ENCODE measurements at regions not wholly inside any gene's neighbourhood (a gene's known extent, or its start where the extent isn't known, plus 50 kb on each side); places are given as distances from the start of the nearest gene placed in this dataset.
"Not testable (repeated sequence)": the region's sequence is repeated elsewhere in the genome, so short reads cannot be mapped to it uniquely, and the experiment has no call there.

- no peaks in the 10 kb centered on the region for H3K4me1 ChIP-seq (ENCODE audit: control insufficient read depth, insufficient read depth, low read length)
Measured at GRCh38 chr13:44834404-44834803, 154.9 kb downstream of the NUFIP1 start.

GRCh38 chr13:44833626-44834025, 155.6 kb downstream of the NUFIP1 start:
- Histone ChIP-seq H3K4me1 (ENCODE audit: control insufficient read depth, insufficient read depth, low read length) (no peaks in the 10 kb centered on the region), H3K36me3 (ENCODE audit: control insufficient read depth, insufficient read depth, low read length) (no peaks in the 10 kb centered on the region), H3K9me3 (ENCODE audit: control insufficient read depth, insufficient read depth, low read length) (no peaks in the 10 kb centered on the region), H3K27me3 (ENCODE audit: control insufficient read depth, insufficient read depth, low read length) (no peaks in the 10 kb centered on the region), H3K27ac (ENCODE audit: low read depth, low read length) (no peak overlapping the region), H3K4me3 (ENCODE audit: low read depth, low read length) (no peak overlapping the region)
- WGBS (ENCODE audit: insufficient coverage) = 91% methylated on average over 6 of the region's 7 CpGs
- DNase-seq (ENCODE audit: low read depth in 4 of 6, low spot score in 6 of 6) = no peak

More at GRCh38 chr13:44834404-44834803, 154.9 kb downstream of the NUFIP1 start:
- no peak for DNase-seq (ENCODE audit: low read depth in 4 of 6, low spot score in 6 of 6)
- H3K4me3 ChIP-seq (ENCODE audit: low read depth, low read length) = no peak overlapping the region
- no peak overlapping the region for H3K27ac ChIP-seq (ENCODE audit: low read depth, low read length)
- H3K9me3 ChIP-seq (ENCODE audit: control insufficient read depth, insufficient read depth, low read length) = no peaks in the 10 kb centered on the region
- no peaks in the 10 kb centered on the region for H3K36me3 ChIP-seq (ENCODE audit: control insufficient read depth, insufficient read depth, low read length)
- WGBS (ENCODE audit: insufficient coverage) = 94% methylated on average over 2 of the region's 4 CpGs
- H3K27me3 ChIP-seq (ENCODE audit: control insufficient read depth, insufficient read depth, low read length) = no peaks in the 10 kb centered on the region

GRCh38 chr13:44833139-44833538, 156.1 kb downstream of the NUFIP1 start:
- WGBS (ENCODE audit: insufficient coverage) = 100% methylated on average over 2 of the region's 4 CpGs
- no peak for DNase-seq (ENCODE audit: low read depth in 4 of 6, low spot score in 6 of 6)

GRCh38 chr13:44826591-44827350, 162.5 kb downstream of the NUFIP1 start:
- 84% methylated on average over 4 of the region's 11 CpGs for WGBS (ENCODE audit: insufficient coverage)
- Histone ChIP-seq H3K4me3 (ENCODE audit: low read depth, low read length) (no peak overlapping the region), H3K27me3 (ENCODE audit: control insufficient read depth, insufficient read depth, low read length) (no peaks in the 10 kb centered on the region), H3K36me3 (ENCODE audit: control insufficient read depth, insufficient read depth, low read length) (no peaks in the 10 kb centered on the region), H3K4me1 (ENCODE audit: control insufficient read depth, insufficient read depth, low read length) (no peaks in the 10 kb centered on the region), H3K27ac (ENCODE audit: low read depth, low read length) (no peak overlapping the region), H3K9me3 (ENCODE audit: control insufficient read depth, insufficient read depth, low read length) (no peaks in the 10 kb centered on the region)
- DNase-seq (ENCODE audit: low read depth in 4 of 6, low spot score in 6 of 6) = no peak

More at GRCh38 chr13:44833139-44833538, 156.1 kb downstream of the NUFIP1 start:
- H3K27me3 ChIP-seq (ENCODE audit: control insufficient read depth, insufficient read depth, low read length) = no peaks in the 10 kb centered on the region
- H3K27ac ChIP-seq (ENCODE audit: low read depth, low read length) = no peak overlapping the region
- H3K4me3 ChIP-seq (ENCODE audit: low read depth, low read length) = no peak overlapping the region
- no peaks in the 10 kb centered on the region for H3K4me1 ChIP-seq (ENCODE audit: control insufficient read depth, insufficient read depth, low read length)
- H3K36me3 ChIP-seq (ENCODE audit: control insufficient read depth, insufficient read depth, low read length) = no peaks in the 10 kb centered on the region
- no peaks in the 10 kb centered on the region for H3K9me3 ChIP-seq (ENCODE audit: control insufficient read depth, insufficient read depth, low read length)

- no peak for DNase-seq (ENCODE audit: low read depth in 4 of 6, low spot score in 6 of 6)
- no peaks in the 10 kb centered on the region for H3K9me3 ChIP-seq (ENCODE audit: control insufficient read depth, insufficient read depth, low read length)
- H3K27me3 ChIP-seq (ENCODE audit: control insufficient read depth, insufficient read depth, low read length) = no peaks in the 10 kb centered on the region
- H3K4me1 ChIP-seq (ENCODE audit: control insufficient read depth, insufficient read depth, low read length) = no peaks in the 10 kb centered on the region
- WGBS (ENCODE audit: insufficient coverage) = 87% methylated on average over 5 of the region's 5 CpGs
- no peaks in the 10 kb centered on the region for H3K36me3 ChIP-seq (ENCODE audit: control insufficient read depth, insufficient read depth, low read length)
- no peak overlapping the region for H3K4me3 ChIP-seq (ENCODE audit: low read depth, low read length)
- no peak overlapping the region for H3K27ac ChIP-seq (ENCODE audit: low read depth, low read length)
Measured at GRCh38 chr13:44825953-44826352, 163.3 kb downstream of the NUFIP1 start.

GRCh38 chr13:44823555-44823954, 165.7 kb downstream of the NUFIP1 start:
- DNase-seq (ENCODE audit: low read depth in 4 of 6, low spot score in 6 of 6); H3K36me3 ChIP-seq (ENCODE audit: control insufficient read depth, insufficient read depth, low read length); H3K27ac ChIP-seq (ENCODE audit: low read depth, low read length); H3K9me3 ChIP-seq (ENCODE audit: control insufficient read depth, insufficient read depth, low read length); H3K4me1 ChIP-seq (ENCODE audit: control insufficient read depth, insufficient read depth, low read length); H3K27me3 ChIP-seq (ENCODE audit: control insufficient read depth, insufficient read depth, low read length); H3K4me3 ChIP-seq (ENCODE audit: low read depth, low read length): not testable (repeated sequence)
- 88% methylated on average over 4 of the region's 7 CpGs for WGBS (ENCODE audit: insufficient coverage)

- Histone ChIP-seq H3K9me3 (ENCODE audit: control insufficient read depth, insufficient read depth, low read length) (no peaks in the 10 kb centered on the region), H3K4me1 (ENCODE audit: control insufficient read depth, insufficient read depth, low read length) (no peaks in the 10 kb centered on the region), H3K27me3 (ENCODE audit: control insufficient read depth, insufficient read depth, low read length) (no peaks in the 10 kb centered on the region), H3K27ac (ENCODE audit: low read depth, low read length) (no peak overlapping the region), H3K36me3 (ENCODE audit: control insufficient read depth, insufficient read depth, low read length) (no peaks in the 10 kb centered on the region), H3K4me3 (ENCODE audit: low read depth, low read length) (no peak overlapping the region)
- 72% methylated on average over 12 of the region's 12 CpGs for WGBS (ENCODE audit: insufficient coverage)
- DNase-seq (ENCODE audit: low read depth in 4 of 6, low spot score in 6 of 6) = peak in 1 of 6 donors; percentile 9
Measured at GRCh38 chr13:44822291-44822690, 167.0 kb downstream of the NUFIP1 start.

- Histone ChIP-seq H3K4me3 (ENCODE audit: low read depth, low read length) (no peak overlapping the region), H3K4me1 (ENCODE audit: control insufficient read depth, insufficient read depth, low read length) (no peaks in the 10 kb centered on the region), H3K27ac (ENCODE audit: low read depth, low read length) (no peak overlapping the region), H3K36me3 (ENCODE audit: control insufficient read depth, insufficient read depth, low read length) (no peaks in the 10 kb centered on the region), H3K27me3 (ENCODE audit: control insufficient read depth, insufficient read depth, low read length) (no peaks in the 10 kb centered on the region), H3K9me3 (ENCODE audit: control insufficient read depth, insufficient read depth, low read length) (no peaks in the 10 kb centered on the region)
- no CpG with 5 or more reads among the region's 6 CpGs for WGBS (ENCODE audit: insufficient coverage)
- DNase-seq (ENCODE audit: low read depth in 4 of 6, low spot score in 6 of 6) = no peak
Measured at GRCh38 chr13:44819772-44820171, 169.5 kb downstream of the NUFIP1 start.

GRCh38 chr13:44819245-44819644, 170.0 kb downstream of the NUFIP1 start:
- H3K4me3 ChIP-seq (ENCODE audit: low read depth, low read length) = no peak overlapping the region
- no peaks in the 10 kb centered on the region for H3K36me3 ChIP-seq (ENCODE audit: control insufficient read depth, insufficient read depth, low read length)
- no peaks in the 10 kb centered on the region for H3K9me3 ChIP-seq (ENCODE audit: control insufficient read depth, insufficient read depth, low read length)
- H3K27ac ChIP-seq (ENCODE audit: low read depth, low read length) = no peak overlapping the region
- no peak for DNase-seq (ENCODE audit: low read depth in 4 of 6, low spot score in 6 of 6)
- WGBS (ENCODE audit: insufficient coverage) = 83% methylated on average over 2 of the region's 3 CpGs
- H3K4me1 ChIP-seq (ENCODE audit: control insufficient read depth, insufficient read depth, low read length) = no peaks in the 10 kb centered on the region
- H3K27me3 ChIP-seq (ENCODE audit: control insufficient read depth, insufficient read depth, low read length) = no peaks in the 10 kb centered on the region

GRCh38 chr13:44818428-44818827, 170.8 kb downstream of the NUFIP1 start:
- Histone ChIP-seq H3K9me3 (ENCODE audit: control insufficient read depth, insufficient read depth, low read length) (no peaks in the 10 kb centered on the region), H3K4me1 (ENCODE audit: control insufficient read depth, insufficient read depth, low read length) (no peaks in the 10 kb centered on the region), H3K4me3 (ENCODE audit: low read depth, low read length) (no peak overlapping the region), H3K27ac (ENCODE audit: low read depth, low read length) (no peak overlapping the region), H3K36me3 (ENCODE audit: control insufficient read depth, insufficient read depth, low read length) (no peaks in the 10 kb centered on the region), H3K27me3 (ENCODE audit: control insufficient read depth, insufficient read depth, low read length) (no peaks in the 10 kb centered on the region)
- WGBS (ENCODE audit: insufficient coverage) = 68% methylated on average over 4 of the region's 6 CpGs
- peak in 1 of 6 donors; percentile 37 for DNase-seq (ENCODE audit: low read depth in 4 of 6, low spot score in 6 of 6)

All from spinal cord (tissue), 9 donors.